ENCODE measurements at regions not wholly inside any gene's neighbourhood (a gene's known extent, or its start where the extent isn't known, plus 50 kb on each side); places are given as distances from the start of the nearest gene placed in this dataset.

GRCh38 chr9:28808042-28808441 lies 1234.8 kb upstream of the C9orf72 start:
- Histone ChIP-seq H3K4me2 (ENCODE audit: insufficient read depth, low read length) (no peak overlapping the region), H4K20me1 (replicated peaks; ENCODE audit: control insufficient read depth, extremely low read depth, insufficient read depth, low read length) (no peaks in the 10 kb centered on the region), H3K9me3 (replicated peaks; ENCODE audit: control insufficient read depth, insufficient read depth, low read length) (no peaks in the 10 kb centered on the region), H3K9me1 (replicated peaks; ENCODE audit: control insufficient read depth, extremely low read depth, insufficient read depth, low read length) (no peaks in the 10 kb centered on the region), H3K27me3 (ENCODE audit: control insufficient read depth in 2 of 2, insufficient read depth in 2 of 2, low read length in 2 of 2) (no peaks in the 10 kb centered on the region), H3K4me3 (replicated peaks in 1 of 3; ENCODE audit: insufficient read depth in 1 of 3, low read depth in 1 of 3, low read length in 3 of 3) (no peak overlapping the region), H3K4me1 (ENCODE audit: control insufficient read depth, extremely low read depth, insufficient read depth, low read length) (no peaks in the 10 kb centered on the region), H3K36me3 (ENCODE audit: control insufficient read depth in 2 of 2, extremely low read depth in 1 of 2, insufficient read depth in 2 of 2, low read length in 2 of 2) (no peaks in the 10 kb centered on the region), H3K27ac (ENCODE audit: insufficient read depth, low read depth, low read length) (no peak overlapping the region), H2AFZ (ENCODE audit: low read depth, low read length) (no peak overlapping the region), H3K79me2 (ENCODE audit: control insufficient read depth, insufficient read depth, low read length) (no peaks in the 10 kb centered on the region), H3K9ac (replicated peaks; ENCODE audit: extremely low read depth, insufficient read depth, low read length) (no peak overlapping the region)
- DNase-seq (ENCODE audit: low read depth, low spot score), result no peak
- dilution Hi-C loops (cut with MboI; ENCODE audit: extremely low pct_ligation_motif_present, low sequenced_read_pairs) (no loop called here), intact Hi-C loops (cut with micrococcal nuclease) (no loop called here)
- CTCF ChIA-PET, result no interaction called here
- POLR2A ChIA-PET, result no interaction called here
- TF ChIP-seq GATA2 (IDR thresholded peaks at IDR 0.05; ENCODE audit: insufficient read depth, insufficient read length, low read depth, low read length) (no peak), FOS (IDR thresholded peaks at IDR 0.05; ENCODE audit: borderline replicate concordance, insufficient read depth, low read length) (no peak), POLR2AphosphoS5 (IDR thresholded peaks at IDR 0.05; ENCODE audit: insufficient read depth, low read depth, low read length) (no peak), JUN (IDR thresholded peaks at IDR 0.05; ENCODE audit: borderline replicate concordance, insufficient read depth, insufficient read length, low read depth) (no peak), MAX (IDR thresholded peaks at IDR 0.05; ENCODE audit: insufficient read depth, insufficient read length) (no peak), CTCF (IDR thresholded peaks at IDR 0.05; ENCODE audit: extremely low read depth in 1 of 2, insufficient read depth in 1 of 2, low read depth in 1 of 2, low read length in 2 of 2) (no peak), EZH2 (IDR thresholded peaks at IDR 0.05; ENCODE audit: borderline replicate concordance, low read depth, low read length, severe bottlenecking) (no peak), POLR2A (IDR thresholded peaks at IDR 0.05; ENCODE audit: low read depth, low read length) (no peak), MYC (IDR thresholded peaks at IDR 0.05; ENCODE audit: low read depth, low read length) (no peak)
- BruUV-seq (replicated peaks), result no TSS peak
- no peak for FAIRE-seq
